GM23248 (cell line): ENCODE measurements at regions not wholly inside any gene's neighbourhood (a gene's known extent, or its start where the extent isn't known, plus 50 kb on each side); places are given as distances from the start of the nearest gene placed in this dataset.

ENCODE experiments used
- DNase-seq: peaks from one replicate; pipeline ENCODE4 v3.0.0-alpha.2; 2015
- H2AFZ ChIP-seq: fragments of 200-600 bp; sonication (generic); 2 replicates; pipeline ENCODE4 v1.6.1; 2016; ENCODE audit warnings: antibody characterized with exemption
- H3F3A ChIP-seq: fragments of 200-600 bp; sonication (generic); 2 replicates; pipeline ENCODE4 v1.6.1; 2016; ENCODE audit warnings: mild to moderate bottlenecking, antibody characterized with exemption, mixed run types; ENCODE audit not compliant: insufficient read depth
- H3K27ac ChIP-seq: fragments of 200-600 bp; sonication (generic); 2 replicates; pipeline ENCODE4 v1.5.1; 2016; ENCODE audit warnings: mild to moderate bottlenecking
- H3K27me3 ChIP-seq: fragments of 200-600 bp; sonication (generic); replicated peaks from 2 replicates; pipeline ENCODE4 v1.6.1; 2016; ENCODE audit warnings: mild to moderate bottlenecking; ENCODE audit not compliant: insufficient read depth
- H3K36me3 ChIP-seq: fragments of 200-600 bp; sonication (generic); 2 replicates; pipeline ENCODE4 v1.6.1; 2016; ENCODE audit warnings: low read depth, mild to moderate bottlenecking
- H3K4me1 ChIP-seq: fragments of 200-600 bp; sonication (generic); 2 replicates; pipeline ENCODE4 v1.6.1; 2016; ENCODE audit warnings: mild to moderate bottlenecking; ENCODE audit not compliant: insufficient read depth
- H3K4me2 ChIP-seq: fragments of 200-600 bp; sonication (generic); one replicate; pipeline ENCODE4 v1.6.1; 2016; ENCODE audit warnings: mild to moderate bottlenecking; ENCODE audit not compliant: unreplicated experiment
- H3K4me3 ChIP-seq: fragments of 200-600 bp; sonication (generic); 2 replicates; pipeline ENCODE4 v1.5.1; 2016; ENCODE audit warnings: mild to moderate bottlenecking
- H3K79me2 ChIP-seq: fragments of 200-600 bp; sonication (generic); 2 replicates; pipeline ENCODE4 v1.6.1; 2016; ENCODE audit warnings: mild to moderate bottlenecking; ENCODE audit not compliant: insufficient read depth
- H3K9ac ChIP-seq: fragments of 200-600 bp; sonication (generic); 2 replicates; pipeline ENCODE4 v1.6.1; 2016; ENCODE audit warnings: mild to moderate bottlenecking
- H3K9me2 ChIP-seq: fragments of 200-600 bp; sonication (generic); 2 replicates; pipeline ENCODE4 v1.6.1; 2016; ENCODE audit warnings: mixed run types, mild to moderate bottlenecking, moderate library complexity; ENCODE audit not compliant: insufficient read depth
- H3K9me3 ChIP-seq: fragments of 200-600 bp; sonication (generic); one replicate; pipeline ENCODE4 v1.6.1; 2017; ENCODE audit warnings: low read depth
- H4K20me1 ChIP-seq: fragments of 200-600 bp; sonication (generic); 2 replicates; pipeline ENCODE4 v1.6.0; 2016; ENCODE audit not compliant: insufficient read depth
- EZH2 ChIP-seq: fragments of 200-600 bp; sonication (generic); IDR thresholded peaks from 2 replicates; pipeline ENCODE4 v1.6.1; 2018; ENCODE audit warnings: antibody characterized with exemption, mild to moderate bottlenecking; ENCODE audit not compliant: insufficient read depth, poor library complexity, severe bottlenecking
- EZH2phosphoT487 ChIP-seq: fragments of 200-600 bp; sonication (generic); IDR thresholded peaks from 2 replicates; pipeline ENCODE4 v1.6.1; 2018; ENCODE audit warnings: antibody characterized with exemption, moderate library complexity, mild to moderate bottlenecking, low read depth; ENCODE audit not compliant: insufficient read depth
- WGBS, 2 experiments: methylation state at CpG; one replicate each; pipeline ENCODE4 v1.1.6; 2015 to 2017; ENCODE audit warnings: low lambda C conversion rate in 2 of 2, low coverage in 1 of 2; ENCODE audit errors: missing lambda C conversion rate in 2 of 2; 5-methylcytosine and 5-hydroxymethylcytosine counted together
- in situ Hi-C: fragments of 300-500 bp; cut with MboI; formaldehyde crosslinking; loops from 2 replicates; pipeline ENCODE4 v1.15.0; 2020

- Histone ChIP-seq H3K27me3 (no peaks in the 10 kb centered on the region), H3K9me3 (no peaks in the 10 kb centered on the region), H3K27ac (no peak overlapping the region), H3K4me2 (peak overlapping the region; percentile 59), H3K9me2 (no peaks in the 10 kb centered on the region), H3K36me3 (no peaks in the 10 kb centered on the region), H3F3A (peaks cover 7% of the 10 kb centered on the region; the same call in 1 of the 2 replicates), H3K9ac (peak overlapping the region; percentile 77), H3K79me2 (no peaks in the 10 kb centered on the region), H3K4me1 (no peaks in the 10 kb centered on the region; the same call in 1 of the 2 replicates), H3K4me3 (peak overlapping the region; percentile 71), H4K20me1 (no peaks in the 10 kb centered on the region), H2AFZ (peak overlapping the region; percentile 81)
- no peak for DNase-seq
- in situ Hi-C loops = no loop called here
- 14 to 23% methylated on average over 11 to 16 of the region's 16 CpGs for WGBS, 2 experiments
- no peak for TF ChIP-seq EZH2
These were observed 71.9 kb upstream of the LARP1 start for GRCh38 chr5:154683101-154683880.

- in situ Hi-C loops = no loop called here
- 38 to 68% methylated on average over 2 to 4 of the region's 4 CpGs for WGBS, 2 experiments
- Histone ChIP-seq H3K9me3 (no peaks in the 10 kb centered on the region), H3K9me2 (no peaks in the 10 kb centered on the region), H3K79me2 (no peaks in the 10 kb centered on the region), H4K20me1 (no peaks in the 10 kb centered on the region), H3K27ac (no peak overlapping the region), H3K4me2 (no peak overlapping the region), H3K9ac (no peak overlapping the region), H2AFZ (no peak overlapping the region), H3K27me3 (no peaks in the 10 kb centered on the region), H3K4me1 (no peaks in the 10 kb centered on the region; the same call in 1 of the 2 replicates), H3K4me3 (no peak overlapping the region), H3K36me3 (no peaks in the 10 kb centered on the region), H3F3A (peaks cover 7% of the 10 kb centered on the region; the same call in 1 of the 2 replicates)
- no peak for DNase-seq
- TF ChIP-seq EZH2 (no peak), EZH2phosphoT487 (no peak)
These were observed 75.7 kb upstream of the LARP1 start for GRCh38 chr5:154679501-154679900.

- DNase-seq = peak; percentile 19
- WGBS, 2 experiments = 30 to 40% methylated on average over 2 of the region's 2 CpGs
- H3K27me3 ChIP-seq = no peaks in the 10 kb centered on the region
- H3K9me2 ChIP-seq = no peaks in the 10 kb centered on the region
- H3K27ac ChIP-seq = no peak overlapping the region
- H3K9ac ChIP-seq = no peak overlapping the region
- no peaks in the 10 kb centered on the region for H4K20me1 ChIP-seq
- TF ChIP-seq EZH2phosphoT487 = no peak
- TF ChIP-seq EZH2 = no peak
- H3F3A ChIP-seq = no peaks in the 10 kb centered on the region
- no peaks in the 10 kb centered on the region for H3K79me2 ChIP-seq
- H2AFZ ChIP-seq = peak overlapping the region; percentile 31; the same call in 1 of the 2 replicates
- H3K9me3 ChIP-seq = no peaks in the 10 kb centered on the region
- H3K4me2 ChIP-seq = no peak overlapping the region
- in situ Hi-C loops = no loop called here
- H3K4me1 ChIP-seq = no peaks in the 10 kb centered on the region
- no peak overlapping the region for H3K4me3 ChIP-seq
- H3K36me3 ChIP-seq = no peaks in the 10 kb centered on the region
These were observed 77.3 kb upstream of the LARP1 start for GRCh38 chr5:154677921-154678320.

GRCh38 chr5:154676508-154676907, 78.7 kb upstream of the LARP1 start:
- TF ChIP-seq EZH2phosphoT487 (no peak), EZH2 (no peak)
- 67 to 88% methylated on average over 1 of the region's 1 CpG for WGBS, 2 experiments
- in situ Hi-C loops = no loop called here

More at GRCh38 chr5:154676508-154676907, 78.7 kb upstream of the LARP1 start:
- Histone ChIP-seq H2AFZ (no peak overlapping the region), H3K9me2 (no peaks in the 10 kb centered on the region), H3K27me3 (no peaks in the 10 kb centered on the region), H3K36me3 (no peaks in the 10 kb centered on the region), H3K9ac (no peak overlapping the region), H4K20me1 (no peaks in the 10 kb centered on the region), H3K4me3 (no peak overlapping the region), H3K4me1 (no peaks in the 10 kb centered on the region), H3K4me2 (no peak overlapping the region), H3K79me2 (no peaks in the 10 kb centered on the region), H3F3A (no peaks in the 10 kb centered on the region), H3K9me3 (no peaks in the 10 kb centered on the region), H3K27ac (no peak overlapping the region)
- DNase-seq = no peak
